ENCODE measurements at regions not wholly inside any gene's neighbourhood (a gene's known extent, or its start where the extent isn't known, plus 50 kb on each side); places are given as distances from the start of the nearest gene placed in this dataset.

DNA sequence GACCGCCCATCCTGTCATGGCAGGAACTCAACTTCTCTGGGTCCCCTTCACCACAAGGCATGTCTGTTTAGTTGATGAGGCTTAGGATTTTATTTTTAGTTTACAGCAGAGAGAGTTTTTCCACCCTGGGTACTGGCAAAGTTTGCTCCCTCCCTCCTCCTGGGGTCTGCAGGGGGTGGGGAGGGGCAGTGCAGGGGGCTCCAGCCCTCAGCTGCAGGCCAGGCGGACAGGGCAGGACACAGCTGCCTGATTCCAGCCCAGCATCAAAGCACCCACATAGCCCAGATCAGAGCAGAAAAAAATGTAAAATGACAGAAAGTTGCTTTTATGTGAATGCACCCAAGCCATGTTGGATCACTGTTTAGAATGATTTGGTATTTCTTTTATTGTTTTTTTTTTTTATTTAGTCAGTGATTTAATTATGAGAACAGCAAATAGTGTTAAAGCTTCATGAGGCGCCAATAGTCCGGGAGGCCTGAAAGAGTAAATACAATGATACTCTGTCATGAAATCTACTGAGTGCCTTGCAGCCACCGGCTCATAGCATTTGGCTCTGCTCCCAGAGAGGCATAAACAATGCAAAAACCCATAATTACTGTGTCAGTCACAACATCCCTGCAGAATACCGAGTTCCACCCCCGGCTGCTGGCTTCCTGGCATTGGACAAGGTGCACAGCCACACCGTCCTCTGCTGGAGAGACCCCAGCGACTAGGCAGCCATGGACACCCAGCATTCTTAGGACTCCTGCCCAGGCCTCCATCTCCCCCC is 923.5 kb downstream of the UQCRFS1 start:
- no peaks in the 10 kb centered on the region for H3K27me3 ChIP-seq (ENCODE audit: control insufficient read depth, insufficient read depth, low read length)
- CTCF ChIA-PET, result no interaction called here
- no peak overlapping the region for H3K4me3 ChIP-seq (ENCODE audit: low read depth, low read length)
- H3K36me3 ChIP-seq (ENCODE audit: control insufficient read depth, insufficient read depth, low read length), result no peaks in the 10 kb centered on the region
- TF ChIP-seq, protein P1, sequence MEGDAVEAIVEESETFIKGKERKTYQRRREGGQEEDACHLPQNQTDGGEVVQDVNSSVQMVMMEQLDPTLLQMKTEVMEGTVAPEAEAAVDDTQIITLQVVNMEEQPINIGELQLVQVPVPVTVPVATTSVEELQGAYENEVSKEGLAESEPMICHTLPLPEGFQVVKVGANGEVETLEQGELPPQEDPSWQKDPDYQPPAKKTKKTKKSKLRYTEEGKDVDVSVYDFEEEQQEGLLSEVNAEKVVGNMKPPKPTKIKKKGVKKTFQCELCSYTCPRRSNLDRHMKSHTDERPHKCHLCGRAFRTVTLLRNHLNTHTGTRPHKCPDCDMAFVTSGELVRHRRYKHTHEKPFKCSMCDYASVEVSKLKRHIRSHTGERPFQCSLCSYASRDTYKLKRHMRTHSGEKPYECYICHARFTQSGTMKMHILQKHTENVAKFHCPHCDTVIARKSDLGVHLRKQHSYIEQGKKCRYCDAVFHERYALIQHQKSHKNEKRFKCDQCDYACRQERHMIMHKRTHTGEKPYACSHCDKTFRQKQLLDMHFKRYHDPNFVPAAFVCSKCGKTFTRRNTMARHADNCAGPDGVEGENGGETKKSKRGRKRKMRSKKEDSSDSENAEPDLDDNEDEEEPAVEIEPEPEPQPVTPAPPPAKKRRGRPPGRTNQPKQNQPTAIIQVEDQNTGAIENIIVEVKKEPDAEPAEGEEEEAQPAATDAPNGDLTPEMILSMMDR (IDR thresholded peaks at IDR 0.05; ENCODE audit: insufficient read depth, low read depth, low read length), result no peak
- POLR2A ChIA-PET, result no interaction called here
- DNase-seq (ENCODE audit: low read depth), result no peak

DNA sequence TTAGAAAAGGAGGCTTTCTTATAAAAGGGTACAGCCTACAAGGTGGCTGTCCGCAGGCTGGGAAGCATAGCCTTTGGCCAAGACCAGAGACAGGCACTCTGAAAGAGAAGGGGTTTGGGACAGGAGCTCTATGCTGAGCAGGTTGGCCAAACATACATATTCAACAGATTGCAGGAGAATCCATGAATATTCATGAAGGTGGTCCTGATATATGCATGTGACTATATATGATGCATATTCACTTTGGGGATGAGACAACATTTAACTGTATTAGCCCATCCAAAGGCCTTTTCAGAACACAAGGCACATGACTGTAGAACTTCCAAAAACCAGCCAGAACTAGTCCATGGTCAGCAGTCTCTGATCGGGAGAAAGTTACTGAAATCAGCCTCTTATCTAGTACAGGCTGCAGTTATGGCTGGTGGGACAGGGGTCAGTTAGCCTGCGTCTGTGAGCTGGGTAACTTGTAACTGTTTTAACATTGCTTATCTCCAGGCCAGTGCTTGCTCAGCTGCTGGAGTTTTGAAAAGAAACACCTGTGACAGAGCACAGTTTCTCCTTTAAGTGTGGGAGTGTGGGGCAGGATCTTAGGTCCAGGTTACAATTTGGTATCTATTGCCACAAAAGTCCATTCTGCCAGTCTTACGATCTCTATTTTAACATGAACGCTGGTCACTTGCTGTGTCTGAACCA is 924.2 kb downstream of the UQCRFS1 start:
- Histone ChIP-seq H3K4me3 (ENCODE audit: low read depth, low read length) (no peak overlapping the region), H3K27me3 (ENCODE audit: control insufficient read depth, insufficient read depth, low read length) (no peaks in the 10 kb centered on the region), H3K36me3 (ENCODE audit: control insufficient read depth, insufficient read depth, low read length) (no peaks in the 10 kb centered on the region)
- TF ChIP-seq, protein P1 (IDR thresholded peaks at IDR 0.05; ENCODE audit: insufficient read depth, low read depth, low read length), result no peak
- DNase-seq (ENCODE audit: low read depth), result no peak
- ChIA-PET CTCF (no interaction called here), POLR2A (no interaction called here)

DNA sequence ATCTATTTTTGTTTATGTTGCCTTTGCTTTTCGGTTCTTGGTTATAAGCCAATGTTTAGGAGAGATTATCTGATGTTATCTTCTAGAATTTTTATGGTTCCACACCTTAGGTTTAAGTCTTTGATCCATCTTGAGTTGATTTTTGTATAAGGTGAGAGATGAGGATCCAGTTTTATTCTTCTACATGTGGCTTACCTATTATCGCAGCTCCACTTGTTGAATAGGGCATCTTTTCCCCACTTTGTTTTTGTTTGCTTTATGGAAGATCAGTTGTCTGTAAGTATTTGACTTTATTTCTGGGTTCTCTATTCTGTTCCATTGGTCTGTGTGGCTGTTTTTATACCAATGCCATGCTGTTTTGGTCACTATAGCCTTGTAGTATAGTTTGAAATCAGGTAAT is 927.0 kb downstream of the UQCRFS1 start:
- TF ChIP-seq, protein P1 (IDR thresholded peaks at IDR 0.05; ENCODE audit: insufficient read depth, low read depth, low read length), result no peak
- POLR2A ChIA-PET, result no interaction called here
- no peak for DNase-seq (ENCODE audit: low read depth)
- Histone ChIP-seq H3K27me3 (ENCODE audit: control insufficient read depth, insufficient read depth, low read length) (no peaks in the 10 kb centered on the region), H3K4me3 (ENCODE audit: low read depth, low read length) (no peak overlapping the region), H3K36me3 (ENCODE audit: control insufficient read depth, insufficient read depth, low read length) (no peaks in the 10 kb centered on the region)
- CTCF ChIA-PET, result no interaction called here

DNA sequence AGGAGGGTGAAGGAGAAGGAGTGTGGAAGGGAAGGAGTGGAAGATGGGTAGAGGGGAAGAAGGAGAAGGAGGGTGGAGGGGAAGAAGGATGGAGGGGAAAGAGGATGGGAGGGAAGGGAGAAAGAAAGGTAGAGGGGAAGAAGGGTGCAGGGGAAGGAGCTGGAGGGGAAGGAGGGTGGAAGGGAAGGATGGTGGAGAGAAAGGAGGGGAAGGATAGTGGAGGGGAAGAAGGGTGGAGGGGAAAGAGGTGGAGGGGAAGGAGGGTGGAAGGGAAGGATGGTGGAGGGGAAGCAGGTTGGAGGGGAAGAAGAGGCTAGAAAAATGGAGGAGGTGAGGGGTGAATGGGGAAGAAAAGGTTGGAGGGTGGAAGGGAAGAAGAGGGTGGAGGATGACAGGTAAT is 927.9 kb downstream of the UQCRFS1 start:
- no peak for DNase-seq (ENCODE audit: low read depth)
- CTCF ChIA-PET, result no interaction called here
- no peaks in the 10 kb centered on the region for H3K36me3 ChIP-seq (ENCODE audit: control insufficient read depth, insufficient read depth, low read length)
- no peaks in the 10 kb centered on the region for H3K27me3 ChIP-seq (ENCODE audit: control insufficient read depth, insufficient read depth, low read length)
- H3K4me3 ChIP-seq (ENCODE audit: low read depth, low read length), result no peak overlapping the region
- POLR2A ChIA-PET, result no interaction called here
- TF ChIP-seq, protein P1 (IDR thresholded peaks at IDR 0.05; ENCODE audit: insufficient read depth, low read depth, low read length), result no peak

DNA sequence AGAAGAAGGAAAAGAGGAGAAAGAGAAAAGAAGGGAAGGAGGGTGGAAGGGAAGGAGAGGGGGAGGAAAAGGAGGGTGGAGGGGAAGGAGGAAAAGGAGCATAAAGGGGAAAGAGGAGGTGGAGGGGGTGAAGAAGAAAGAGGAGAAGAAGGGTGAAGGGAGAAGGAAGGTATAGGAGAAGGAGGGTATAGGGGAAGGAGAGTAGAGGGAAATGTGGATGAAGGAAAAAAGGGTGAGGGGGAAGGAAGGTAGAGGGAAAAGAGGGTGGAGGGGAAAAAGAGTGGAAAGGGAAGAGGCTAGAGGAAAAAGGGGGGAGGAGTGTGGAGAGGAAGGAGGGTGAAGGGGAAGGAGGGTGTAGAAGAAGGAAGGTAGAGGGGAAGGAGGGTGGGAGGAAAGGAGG is 928.6 kb downstream of the UQCRFS1 start:
- no peak overlapping the region for H3K4me3 ChIP-seq (ENCODE audit: low read depth, low read length)
- no peaks in the 10 kb centered on the region for H3K27me3 ChIP-seq (ENCODE audit: control insufficient read depth, insufficient read depth, low read length)
- ChIA-PET CTCF (no interaction called here), POLR2A (no interaction called here)
- TF ChIP-seq, protein P1 (IDR thresholded peaks at IDR 0.05; ENCODE audit: insufficient read depth, low read depth, low read length), result no peak
- no peak for DNase-seq (ENCODE audit: low read depth)
- H3K36me3 ChIP-seq (ENCODE audit: control insufficient read depth, insufficient read depth, low read length), result no peaks in the 10 kb centered on the region

Measured in BJ (cell line).